ENCODE measurements at regions not wholly inside any gene's neighbourhood (a gene's known extent, or its start where the extent isn't known, plus 50 kb on each side); places are given as distances from the start of the nearest gene placed in this dataset.

DNA sequence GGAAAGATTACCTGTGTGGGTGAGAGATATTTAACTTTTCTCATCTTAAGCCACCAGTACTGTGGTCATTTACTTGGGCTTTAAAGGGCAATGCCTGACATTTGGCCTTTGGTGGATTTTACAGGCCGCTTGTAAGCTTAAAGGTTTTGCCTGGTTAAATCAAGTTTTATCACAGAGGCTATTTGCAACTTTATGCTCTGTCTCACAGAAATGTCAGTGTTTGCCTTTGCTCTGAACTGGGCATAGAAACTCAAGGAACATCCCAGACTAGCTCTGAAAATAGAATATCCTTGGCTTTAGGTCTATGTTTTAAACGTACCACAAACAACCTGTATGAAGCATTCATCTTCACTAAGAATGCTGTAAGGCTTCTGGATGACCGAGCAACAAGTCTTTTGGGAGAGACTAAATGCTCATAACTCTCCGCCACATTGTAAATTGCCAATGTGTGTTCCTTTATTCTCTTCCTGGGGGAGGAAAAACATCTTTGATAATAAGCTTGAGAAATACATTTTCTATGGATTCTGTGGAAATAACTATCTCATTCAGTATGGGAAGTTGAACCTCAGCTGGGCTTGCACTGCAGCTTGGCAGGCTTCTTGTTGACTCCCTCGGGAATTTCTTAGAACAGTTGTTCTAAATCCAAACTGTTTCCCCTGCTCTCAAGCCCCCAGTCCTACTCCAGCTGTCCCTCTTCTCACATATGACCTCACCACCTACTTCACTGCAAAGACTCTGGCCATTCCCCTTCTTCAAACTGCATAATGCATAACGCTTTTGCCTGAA is 105.8 kb upstream of the WDR44 start:
- no peak overlapping the region for H3K14ac ChIP-seq (ENCODE audit: insufficient read length)
- TF ChIP-seq POLR2A (IDR thresholded peaks at IDR 0.05; ENCODE audit: control extremely low read depth in 1 of 2, low read depth in 2 of 2, low read length in 2 of 2) (no peak), CTBP2 (IDR thresholded peaks at IDR 0.05; ENCODE audit: borderline replicate concordance, insufficient read depth, insufficient read length, low read length) (no peak), BRCA1 (IDR thresholded peaks at IDR 0.05; ENCODE audit: low read depth, low read length) (no peak), MAFK (IDR thresholded peaks at IDR 0.05; ENCODE audit: low read depth, low read length) (no peak), CREB1 (IDR thresholded peaks at IDR 0.05) (no peak), POU5F1 (IDR thresholded peaks at IDR 0.05; ENCODE audit: low read depth, low read length) (no peak), GABPA (IDR thresholded peaks at IDR 0.05; ENCODE audit: borderline replicate concordance, insufficient read depth, low read length) (no peak), ASH2L (IDR thresholded peaks at IDR 0.05; ENCODE audit: low read length) (no peak), SP2 (IDR thresholded peaks at IDR 0.05; ENCODE audit: low read length) (no peak)
- TF ChIP-seq, protein P1, sequence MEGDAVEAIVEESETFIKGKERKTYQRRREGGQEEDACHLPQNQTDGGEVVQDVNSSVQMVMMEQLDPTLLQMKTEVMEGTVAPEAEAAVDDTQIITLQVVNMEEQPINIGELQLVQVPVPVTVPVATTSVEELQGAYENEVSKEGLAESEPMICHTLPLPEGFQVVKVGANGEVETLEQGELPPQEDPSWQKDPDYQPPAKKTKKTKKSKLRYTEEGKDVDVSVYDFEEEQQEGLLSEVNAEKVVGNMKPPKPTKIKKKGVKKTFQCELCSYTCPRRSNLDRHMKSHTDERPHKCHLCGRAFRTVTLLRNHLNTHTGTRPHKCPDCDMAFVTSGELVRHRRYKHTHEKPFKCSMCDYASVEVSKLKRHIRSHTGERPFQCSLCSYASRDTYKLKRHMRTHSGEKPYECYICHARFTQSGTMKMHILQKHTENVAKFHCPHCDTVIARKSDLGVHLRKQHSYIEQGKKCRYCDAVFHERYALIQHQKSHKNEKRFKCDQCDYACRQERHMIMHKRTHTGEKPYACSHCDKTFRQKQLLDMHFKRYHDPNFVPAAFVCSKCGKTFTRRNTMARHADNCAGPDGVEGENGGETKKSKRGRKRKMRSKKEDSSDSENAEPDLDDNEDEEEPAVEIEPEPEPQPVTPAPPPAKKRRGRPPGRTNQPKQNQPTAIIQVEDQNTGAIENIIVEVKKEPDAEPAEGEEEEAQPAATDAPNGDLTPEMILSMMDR (IDR thresholded peaks at IDR 0.05; ENCODE audit: control extremely low read depth in 1 of 3, insufficient read depth in 1 of 3, low read depth in 1 of 3, low read length in 3 of 3), result no peak
- TF ChIP-seq, protein P2, sequence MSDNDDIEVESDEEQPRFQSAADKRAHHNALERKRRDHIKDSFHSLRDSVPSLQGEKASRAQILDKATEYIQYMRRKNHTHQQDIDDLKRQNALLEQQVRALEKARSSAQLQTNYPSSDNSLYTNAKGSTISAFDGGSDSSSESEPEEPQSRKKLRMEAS (IDR thresholded peaks at IDR 0.05), result no peak
- H3K56ac ChIP-seq (replicated peaks; ENCODE audit: insufficient read length, low read depth, low read length), result no peak overlapping the region
- H2AFZ ChIP-seq (ENCODE audit: low read length), result no peak overlapping the region
- H2BK120ac ChIP-seq (replicated peaks; ENCODE audit: low read depth, low read length), result no peak overlapping the region
- no peak overlapping the region for H4K91ac ChIP-seq (replicated peaks; ENCODE audit: insufficient read length, low read length)
- H2BK12ac ChIP-seq (ENCODE audit: low read depth, low read length), result no peak overlapping the region
- H2BK20ac ChIP-seq (ENCODE audit: low read length), result no peak overlapping the region
- H2BK15ac ChIP-seq (ENCODE audit: low read length), result no peak overlapping the region
- no peak overlapping the region for H3K4me3 ChIP-seq (ENCODE audit: extremely low read depth in 1 of 4, insufficient read depth in 2 of 4, low read depth in 3 of 4, low read length in 4 of 4)
- no peak overlapping the region for H2AK5ac ChIP-seq (ENCODE audit: low read depth, low read length)
- H3K4ac ChIP-seq (replicated peaks; ENCODE audit: insufficient read length, low read depth, low read length), result no peak overlapping the region
- H3K23me2 ChIP-seq (ENCODE audit: low read depth, low read length), result no peaks in the 10 kb centered on the region
- no peak overlapping the region for H3K23ac ChIP-seq (ENCODE audit: insufficient read length)
- H3K36me3 ChIP-seq (ENCODE audit: control insufficient read depth in 2 of 4, insufficient read depth in 4 of 4, low read length in 3 of 4), result no peaks in the 10 kb centered on the region
- WGBS, 2 experiments (ENCODE audit: extremely low coverage in 1 of 2, insufficient coverage in 1 of 2, insufficient read length in 1 of 2, insufficient replicate concordance in 2 of 2, low coverage in 1 of 2, low lambda C conversion rate in 2 of 2, missing lambda C conversion rate in 1 of 2), result 94% methylated on average over 6 of the region's 6 CpGs; no CpG with 5 or more reads in 1 of the 2 experiments
- no peaks in the 10 kb centered on the region for H3K4me1 ChIP-seq (replicated peaks in 1 of 4; ENCODE audit: control insufficient read depth in 3 of 4, insufficient read depth in 4 of 4, low read length in 3 of 4)
- no peak for DNase-seq (ENCODE audit: low read depth in 1 of 2, low spot score in 2 of 2)
- H4K8ac ChIP-seq (ENCODE audit: extremely low read depth, insufficient read depth, low read length), result no peak overlapping the region
- no peak overlapping the region for H3K9ac ChIP-seq (replicated peaks in 1 of 4; ENCODE audit: extremely low read depth in 1 of 4, low read depth in 3 of 4, low read length in 3 of 4)
- H3K27ac ChIP-seq (ENCODE audit: low read depth, low read length), result no peak overlapping the region
- peaks cover 4 to 14% of the 10 kb centered on the region in 2 experiments; a peak in 2 of 4 replicates for H3K9me3 ChIP-seq (ENCODE audit: insufficient read depth in 2 of 2, low read depth in 1 of 2, low read length in 1 of 2)
- POLR2A ChIA-PET (ENCODE audit: partially characterized antibody), result no interaction called here
- CTCF ChIA-PET (ENCODE audit: partially characterized antibody), result interaction anchor here (1.2 kb wide), 1 partner anchor 15 kb away, joined by 4 read pairs; no protein-coding TSS in a partner anchor
- no peaks in the 10 kb centered on the region for H4K20me1 ChIP-seq (replicated peaks in 1 of 2; ENCODE audit: control insufficient read depth in 1 of 2, insufficient read depth in 2 of 2, low read length in 2 of 2)
- H3K18ac ChIP-seq (ENCODE audit: extremely low read depth, low read length), result no peak overlapping the region
- no peak for FAIRE-seq
- no peak overlapping the region for H3K4me2 ChIP-seq (ENCODE audit: insufficient read depth in 1 of 2, low read depth in 2 of 2, low read length in 2 of 2)
- no peak overlapping the region for H2BK5ac ChIP-seq (ENCODE audit: low read depth, low read length)
- H4K5ac ChIP-seq (ENCODE audit: insufficient read length, low read depth, low read length), result no peak overlapping the region
- no peaks in the 10 kb centered on the region for H3K79me2 ChIP-seq (ENCODE audit: control insufficient read depth in 1 of 2, insufficient read depth in 2 of 2, low read length in 2 of 2)
- H3K27me3 ChIP-seq (replicated peaks in 1 of 4; ENCODE audit: control insufficient read depth in 3 of 4, extremely low read depth in 1 of 4, insufficient read depth in 3 of 4, low read length in 3 of 4), result no peaks in the 10 kb centered on the region
- no peaks in the 10 kb centered on the region for H3K79me1 ChIP-seq (ENCODE audit: low read depth, low read length)

Data from H1 (cell line).